ENCODE measurements at regions not wholly inside any gene's neighbourhood (a gene's known extent, or its start where the extent isn't known, plus 50 kb on each side); places are given as distances from the start of the nearest gene placed in this dataset.

GRCh38 chr3:30186741-30187219 lies 419.6 kb upstream of the TGFBR2 start:
- Histone ChIP-seq H2AFZ (no peak overlapping the region), H3K27ac (ENCODE audit: low read depth) (no peak overlapping the region), H3K4me2 (no peak overlapping the region), H4K20me1 (replicated peaks; ENCODE audit: insufficient read depth) (no peaks in the 10 kb centered on the region), H3K4me1 (ENCODE audit: insufficient read depth) (peaks cover 3% of the 10 kb centered on the region; the same call in 1 of the 2 replicates), H3K36me3 (ENCODE audit: insufficient read depth) (no peaks in the 10 kb centered on the region), H3K79me2 (replicated peaks; ENCODE audit: insufficient read depth) (no peaks in the 10 kb centered on the region), H3K27me3 (ENCODE audit: insufficient read depth) (no peaks in the 10 kb centered on the region), H3F3A (replicated peaks; ENCODE audit: low read depth) (no peaks in the 10 kb centered on the region), H3K4me3 (no peak overlapping the region), H3K9me2 (ENCODE audit: insufficient read depth) (no peaks in the 10 kb centered on the region)
- H3K9me3 Mint-ChIP-seq = no peaks in the 10 kb centered on the region
- no peak overlapping the region for H3K4me3 Mint-ChIP-seq
- ATAC-seq = no peak
- DNase-seq (ENCODE audit: low spot score) = no peak
- no peaks in the 10 kb centered on the region for H3K36me3 Mint-ChIP-seq (ENCODE audit: low read depth)
- no peak for TF ChIP-seq ZNF331 (CRISPR knock-in tag; IDR thresholded peaks at IDR 0.05; ENCODE audit: low read depth)
- TF ChIP-seq NANOG (IDR thresholded peaks at IDR 0.05; ENCODE audit: borderline replicate concordance) = 0 out of 2 replicates have a peak, but pooled peaks have one; percentile 17
- TF ChIP-seq CREB1 (CRISPR knock-in tag; IDR thresholded peaks at IDR 0.05; ENCODE audit: low read depth) = no peak
- H3K27ac Mint-ChIP-seq = no peak overlapping the region
- H3K4me1 Mint-ChIP-seq = peaks cover 7% of the 10 kb centered on the region
- no peaks in the 10 kb centered on the region for H3K27me3 Mint-ChIP-seq (ENCODE audit: insufficient read depth, low read depth, poor library complexity)

GRCh38 chr3:30187366-30187765 lies 419.0 kb upstream of the TGFBR2 start:
- Mint-ChIP-seq H3K27ac (no peak overlapping the region), H3K4me1 (peaks cover 7% of the 10 kb centered on the region), H3K27me3 (ENCODE audit: insufficient read depth, low read depth, poor library complexity) (no peaks in the 10 kb centered on the region), H3K9me3 (no peaks in the 10 kb centered on the region), H3K4me3 (no peak overlapping the region), H3K36me3 (ENCODE audit: low read depth) (no peaks in the 10 kb centered on the region)
- no peak overlapping the region for H3K27ac ChIP-seq (ENCODE audit: low read depth)
- H3K9me2 ChIP-seq (ENCODE audit: insufficient read depth) = no peaks in the 10 kb centered on the region
- no peak overlapping the region for H3K4me3 ChIP-seq
- ATAC-seq (no peak), DNase-seq (ENCODE audit: low spot score) (no peak)
- H3K4me1 ChIP-seq (ENCODE audit: insufficient read depth) = peaks cover 3% of the 10 kb centered on the region; the same call in 1 of the 2 replicates
- H3K79me2 ChIP-seq (replicated peaks; ENCODE audit: insufficient read depth) = no peaks in the 10 kb centered on the region
- H2AFZ ChIP-seq = no peak overlapping the region
- no peaks in the 10 kb centered on the region for H3F3A ChIP-seq (replicated peaks; ENCODE audit: low read depth)
- no peaks in the 10 kb centered on the region for H4K20me1 ChIP-seq (replicated peaks; ENCODE audit: insufficient read depth)
- no peaks in the 10 kb centered on the region for H3K27me3 ChIP-seq (ENCODE audit: insufficient read depth)
- H3K36me3 ChIP-seq (ENCODE audit: insufficient read depth) = no peaks in the 10 kb centered on the region
- H3K4me2 ChIP-seq = no peak overlapping the region
- TF ChIP-seq CREB1 (CRISPR knock-in tag; IDR thresholded peaks at IDR 0.05; ENCODE audit: low read depth) (no peak), ZNF462 (CRISPR knock-in tag; IDR thresholded peaks at IDR 0.05) (no peak), ZNF114 (CRISPR knock-in tag; IDR thresholded peaks at IDR 0.05) (no peak), ZNF331 (CRISPR knock-in tag; IDR thresholded peaks at IDR 0.05; ENCODE audit: low read depth) (no peak), EZH2 (IDR thresholded peaks at IDR 0.05; ENCODE audit: low read depth, unreplicated experiment) (no peak), NANOG (IDR thresholded peaks at IDR 0.05; ENCODE audit: borderline replicate concordance) (no peak), STAT1 (IDR thresholded peaks at IDR 0.05; ENCODE audit: unreplicated experiment) (no peak), JUNB (IDR thresholded peaks at IDR 0.05; ENCODE audit: unreplicated experiment) (no peak), POLR2AphosphoS5 (IDR thresholded peaks at IDR 0.05; ENCODE audit: low read depth) (no peak), EZH2phosphoT487 (IDR thresholded peaks at IDR 0.05; ENCODE audit: unreplicated experiment) (no peak), REST (IDR thresholded peaks at IDR 0.05; ENCODE audit: unreplicated experiment) (no peak)

Data from GM23338 (cell line).